MCF 10A (cell line): ENCODE measurements at regions not wholly inside any gene's neighbourhood (a gene's known extent, or its start where the extent isn't known, plus 50 kb on each side); places are given as distances from the start of the nearest gene placed in this dataset. TPM values are rescaled to one million over a fixed set of nuclear protein-coding genes. Genes with fewer than 3 reads are reported as not detected.

ENCODE experiments used
- BruUV-seq: library from RNA; stranded (reverse); fragments of 400-500 nt; replicated peaks from 2 replicates; lab custom pipeline; 2021; lab: Mats Ljungman, UMichigan
- CTCF ChIA-PET: fragments of 300-600 bp; sonication (Branson Sonifier 250); formaldehyde crosslinking; extraction: SDS; loops from one replicate; lab custom pipeline; 2021; ENCODE audit warnings: antibody characterized with exemption, inconsistent platforms; lab: Yijun Ruan, JAX
- POLR2A ChIA-PET: fragments of 300-600, 350-650 bp; sonication (Branson Sonifier 250); formaldehyde crosslinking; extraction: SDS; loops from one replicate; lab custom pipeline; 2020; ENCODE audit warnings: antibody characterized with exemption, inconsistent platforms; lab: Yijun Ruan, JAX
- DNase-seq: peaks from one replicate; pipeline ENCODE4 v3.0.0-alpha.2; 2018; ENCODE audit not compliant: unreplicated experiment
- H3K27ac Mint-ChIP-seq: one replicate; pipeline ENCODE4 v1.8.0; 2022; ENCODE audit warnings: mild to moderate bottlenecking, low read depth, mixed read lengths; ENCODE audit not compliant: unreplicated experiment
- H3K27me3 Mint-ChIP-seq: one replicate; pipeline ENCODE4 v1.8.0; 2022; ENCODE audit warnings: mixed read lengths; ENCODE audit not compliant: insufficient read depth, unreplicated experiment
- H3K36me3 Mint-ChIP-seq: one replicate; pipeline ENCODE4 v1.8.0; 2022; ENCODE audit warnings: mild to moderate bottlenecking, moderate library complexity, mixed read lengths; ENCODE audit not compliant: insufficient read depth, unreplicated experiment
- H3K4me1 Mint-ChIP-seq: one replicate; pipeline ENCODE4 v1.8.0; 2022; ENCODE audit warnings: mixed read lengths; ENCODE audit not compliant: insufficient read depth, unreplicated experiment
- H3K4me3 Mint-ChIP-seq: one replicate; pipeline ENCODE4 v1.8.0; 2022; ENCODE audit warnings: mild to moderate bottlenecking, moderate library complexity, mixed read lengths; ENCODE audit not compliant: unreplicated experiment
- H3K9me3 Mint-ChIP-seq: one replicate; pipeline ENCODE4 v1.8.0; 2022; ENCODE audit warnings: mixed read lengths; ENCODE audit not compliant: unreplicated experiment
- CTCF ChIP-seq: fragments of 200-600 bp; IDR thresholded peaks from one replicate; pipeline ENCODE4 v1.8.0; 2022; ENCODE audit warnings: antibody characterized with exemption, mild to moderate bottlenecking; ENCODE audit not compliant: unreplicated experiment
- intact Hi-C: fragments of 100-400 bp; cut with micrococcal nuclease; formaldehyde crosslinking; loops from 2 replicates; pipeline ENCODE4 v1.14.1; 2022
- microRNA-seq: library from miRNA; unstranded; fragments of <30 nt; microRNA quantifications from one replicate; pipeline ENCODE4 v1.2.0, GENCODE V29; 2022

- intact Hi-C loops: no loop called here
- DNase-seq: no peak
- peaks cover 19% of the 10 kb centered on the region for H3K9me3 Mint-ChIP-seq
- CTCF ChIA-PET: no interaction called here
- POLR2A ChIA-PET: no interaction called here
- H3K27me3 Mint-ChIP-seq: no peaks in the 10 kb centered on the region
- H3K27ac Mint-ChIP-seq: no peak overlapping the region
- H3K36me3 Mint-ChIP-seq: no peaks in the 10 kb centered on the region
- no peak overlapping the region for H3K4me3 Mint-ChIP-seq
- H3K4me1 Mint-ChIP-seq: peaks cover 8% of the 10 kb centered on the region
- TF ChIP-seq CTCF: no peak
- no TSS peak for BruUV-seq
Measured at GRCh38 chr2:10252661-10253060, 50.0 kb upstream of the HPCAL1 start.

Small RNAs in the stretch of these regions (microRNA-seq; reads per million reads assigned to microRNA genes)
- not detected for gene MIR4261
